Activated CD4-positive, alpha-beta T cell treated with anti-CD3 and anti-CD28 coated beads, Interleukin-2, amount 10 ng/mL, durations not matched to agents 7 days and 5 days (primary cell): ENCODE measurements at regions not wholly inside any gene's neighbourhood (a gene's known extent, or its start where the extent isn't known, plus 50 kb on each side); places are given as distances from the start of the nearest gene placed in this dataset.
"Not testable (repeated sequence)": the region's sequence is repeated elsewhere in the genome, so short reads cannot be mapped to it uniquely, and the experiment has no call there.

Source experiments
- CTCF ChIA-PET: fragments of 350-600 bp; sonication (Branson Sonifier 250); formaldehyde crosslinking; loops from one replicate; lab custom pipeline; 2021; ENCODE audit warnings: antibody characterized with exemption; lab: Charles Lee
- POLR2A ChIA-PET: fragments of 350-600 bp; sonication (Branson Sonifier 250); formaldehyde crosslinking; loops from one replicate; lab custom pipeline; 2021; ENCODE audit warnings: antibody characterized with exemption; lab: Charles Lee
- DNase-seq: peaks from one replicate; pipeline ENCODE4 v3.0.0-alpha.2; 2020
- H3K27ac Mint-ChIP-seq: one replicate; pipeline ENCODE4 v1.8.0; 2021; ENCODE audit warnings: mild to moderate bottlenecking, moderate library complexity, mixed read lengths
- H3K27me3 Mint-ChIP-seq: one replicate; pipeline ENCODE4 v1.8.0; 2021; ENCODE audit warnings: mixed read lengths
- H3K36me3 Mint-ChIP-seq: one replicate; pipeline ENCODE4 v1.8.0; 2021; ENCODE audit warnings: low read depth, mixed read lengths
- H3K4me1 Mint-ChIP-seq: one replicate; pipeline ENCODE4 v1.8.0; 2021; ENCODE audit warnings: mixed read lengths
- H3K4me3 Mint-ChIP-seq: one replicate; pipeline ENCODE4 v1.8.0; 2021; ENCODE audit warnings: mild to moderate bottlenecking, moderate library complexity, mixed read lengths
- H3K9me3 Mint-ChIP-seq: one replicate; pipeline ENCODE4 v1.8.0; 2021; ENCODE audit warnings: mixed read lengths

DNA sequence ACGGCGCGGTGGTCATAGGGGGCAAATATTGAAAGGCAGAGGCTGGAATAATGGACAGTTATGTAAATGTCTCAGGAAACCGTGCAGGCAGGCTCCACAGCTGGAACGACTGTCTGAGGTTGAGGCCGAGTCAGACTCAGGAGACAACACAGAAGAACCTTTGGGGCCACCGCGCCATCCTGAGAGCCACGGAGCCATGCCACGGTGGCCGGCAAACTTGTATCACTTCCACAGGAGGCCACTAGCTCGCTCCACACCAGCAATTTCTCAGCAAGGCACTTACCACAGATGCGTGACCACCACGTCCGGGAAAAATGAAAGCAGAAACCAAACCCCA, 156.7 kb upstream of the SALL3 start:
- Mint-ChIP-seq H3K36me3 (no peaks in the 10 kb centered on the region), H3K9me3 (no peaks in the 10 kb centered on the region)

DNA sequence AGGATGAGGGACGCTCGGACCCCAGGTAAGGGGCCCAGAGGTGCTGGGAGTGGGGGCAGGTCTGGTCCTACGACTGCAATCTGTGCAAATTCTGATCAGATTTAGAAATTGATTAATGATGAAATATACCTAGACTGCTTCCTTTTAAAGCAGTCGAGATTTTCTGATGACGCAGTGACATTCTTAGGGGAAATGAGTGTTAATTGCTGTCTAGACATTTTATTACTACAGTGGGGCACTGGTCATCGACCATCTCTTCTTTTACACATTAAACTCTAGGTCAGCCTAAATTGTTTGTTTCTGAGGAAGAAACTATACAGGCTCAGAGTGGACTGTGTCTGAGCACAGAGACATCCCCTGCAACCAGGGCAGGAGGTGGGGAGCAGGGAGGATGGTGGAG, 154.4 kb upstream of the SALL3 start:
- Mint-ChIP-seq H3K4me3 (no peak overlapping the region), H3K27ac (no peak overlapping the region), H3K36me3 (no peaks in the 10 kb centered on the region), H3K27me3 (no peaks in the 10 kb centered on the region), H3K9me3 (no peaks in the 10 kb centered on the region), H3K4me1 (no peaks in the 10 kb centered on the region)
- POLR2A ChIA-PET: no interaction called here
- no peak for DNase-seq
- CTCF ChIA-PET: no interaction called here

More for the DNA sequence above, 156.7 kb upstream of the SALL3 start:
- H3K27me3 Mint-ChIP-seq: no peaks in the 10 kb centered on the region
- H3K4me1 Mint-ChIP-seq: no peaks in the 10 kb centered on the region
- DNase-seq: no peak
- ChIA-PET POLR2A (no interaction called here), CTCF (interaction anchor here (2.0 kb wide), 1 partner anchor 10 kb away, joined by 4 read pairs; no protein-coding TSS in a partner anchor)
- no peak overlapping the region for H3K27ac Mint-ChIP-seq
- no peak overlapping the region for H3K4me3 Mint-ChIP-seq

GRCh38 chr18:78826631-78827030, 153.0 kb upstream of the SALL3 start:
- H3K27me3 Mint-ChIP-seq: no peaks in the 10 kb centered on the region
- no peak overlapping the region for H3K27ac Mint-ChIP-seq
- no peaks in the 10 kb centered on the region for H3K4me1 Mint-ChIP-seq
- H3K36me3 Mint-ChIP-seq: no peaks in the 10 kb centered on the region
- DNase-seq: no peak
- no peaks in the 10 kb centered on the region for H3K9me3 Mint-ChIP-seq
- POLR2A ChIA-PET: no interaction called here
- H3K4me3 Mint-ChIP-seq: no peak overlapping the region
- CTCF ChIA-PET: interaction anchor here (0.5 kb wide), 1 partner anchor 17 kb away, joined by 3 read pairs; no protein-coding TSS in a partner anchor

GRCh38 chr18:78827141-78827540, 152.5 kb upstream of the SALL3 start:
- POLR2A ChIA-PET: no interaction called here
- CTCF ChIA-PET: interaction anchor here (0.5 kb wide), 1 partner anchor 16 kb away, joined by 3 read pairs; no protein-coding TSS in a partner anchor
- no peaks in the 10 kb centered on the region for H3K4me1 Mint-ChIP-seq
- H3K27me3 Mint-ChIP-seq: no peaks in the 10 kb centered on the region
- no peak for DNase-seq
- no peaks in the 10 kb centered on the region for H3K9me3 Mint-ChIP-seq
- no peaks in the 10 kb centered on the region for H3K36me3 Mint-ChIP-seq
- no peak overlapping the region for H3K27ac Mint-ChIP-seq
- no peak overlapping the region for H3K4me3 Mint-ChIP-seq

DNA sequence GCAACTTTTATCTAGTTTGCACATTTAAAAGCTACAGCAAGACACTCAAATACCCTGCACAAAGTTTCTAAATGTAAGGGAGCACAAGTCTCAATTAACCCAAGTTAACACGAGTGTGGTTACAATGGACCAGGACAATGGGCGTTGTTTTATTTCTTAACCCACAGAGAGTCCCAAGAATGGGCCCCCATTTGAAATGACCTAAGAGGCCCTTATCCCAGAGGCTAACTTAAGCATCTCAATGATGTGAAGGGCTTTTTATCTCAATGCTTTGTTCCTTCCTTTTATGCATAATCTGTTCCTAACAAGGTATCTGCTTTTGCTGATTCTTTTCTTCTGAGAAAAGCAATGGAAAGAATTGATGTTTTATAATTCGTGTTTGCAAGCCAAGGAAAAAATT, 151.5 kb upstream of the SALL3 start:
- Mint-ChIP-seq H3K27me3 (no peaks in the 10 kb centered on the region), H3K36me3 (no peaks in the 10 kb centered on the region), H3K4me3 (no peak overlapping the region), H3K4me1 (no peaks in the 10 kb centered on the region), H3K9me3 (no peaks in the 10 kb centered on the region), H3K27ac (no peak overlapping the region)
- ChIA-PET POLR2A (no interaction called here), CTCF (no interaction called here)
- DNase-seq: no peak

GRCh38 chr18:78829026-78829425, 150.6 kb upstream of the SALL3 start:
- H3K36me3 Mint-ChIP-seq, H3K4me1 Mint-ChIP-seq, CTCF ChIA-PET, POLR2A ChIA-PET, DNase-seq, H3K4me3 Mint-ChIP-seq, H3K27me3 Mint-ChIP-seq, H3K27ac Mint-ChIP-seq, H3K9me3 Mint-ChIP-seq: not testable (repeated sequence)

GRCh38 chr18:78830161-78830560, 149.5 kb upstream of the SALL3 start:
- Mint-ChIP-seq H3K27me3 (peaks cover 1% of the 10 kb centered on the region), H3K4me1 (no peaks in the 10 kb centered on the region), H3K36me3 (no peaks in the 10 kb centered on the region), H3K9me3 (no peaks in the 10 kb centered on the region), H3K27ac (no peak overlapping the region), H3K4me3 (no peak overlapping the region)
- no peak for DNase-seq
- CTCF ChIA-PET: no interaction called here
- POLR2A ChIA-PET: no interaction called here

- H3K27ac Mint-ChIP-seq: no peak overlapping the region
- CTCF ChIA-PET: no interaction called here
- H3K27me3 Mint-ChIP-seq: peaks cover 1% of the 10 kb centered on the region
- peaks cover 1% of the 10 kb centered on the region for H3K9me3 Mint-ChIP-seq
- POLR2A ChIA-PET: no interaction called here
- no peaks in the 10 kb centered on the region for H3K36me3 Mint-ChIP-seq
- DNase-seq: no peak
- H3K4me1 Mint-ChIP-seq: no peaks in the 10 kb centered on the region
- H3K4me3 Mint-ChIP-seq: no peak overlapping the region
Observed at GRCh38 chr18:78830826-78831225, 148.8 kb upstream of the SALL3 start.

GRCh38 chr18:78831603-78832002, 148.0 kb upstream of the SALL3 start:
- CTCF ChIA-PET: no interaction called here
- POLR2A ChIA-PET: no interaction called here

DNA sequence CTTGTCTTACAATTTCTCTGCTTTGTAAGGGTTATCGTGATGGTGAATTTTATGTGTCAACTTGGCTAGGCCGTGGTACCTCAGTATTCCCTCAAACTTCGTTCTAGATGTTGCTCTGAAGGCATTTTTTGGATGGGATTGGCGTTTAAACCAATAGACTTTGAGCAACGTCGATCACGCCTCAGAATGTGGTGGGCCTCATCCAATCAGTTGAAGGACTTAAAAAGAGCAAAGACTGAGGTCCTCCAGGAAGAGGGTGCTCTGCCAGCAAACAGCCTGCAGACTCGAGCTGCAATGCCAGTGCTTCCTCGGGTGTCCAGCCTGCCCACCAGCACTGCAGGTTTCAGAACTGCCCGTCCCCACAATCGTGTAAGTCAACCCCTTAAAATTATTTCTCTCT, 145.8 kb upstream of the SALL3 start:
- no peak for DNase-seq
- POLR2A ChIA-PET: no interaction called here
- Mint-ChIP-seq H3K27me3 (peaks cover 1% of the 10 kb centered on the region), H3K4me1 (no peaks in the 10 kb centered on the region), H3K9me3 (peaks cover 5% of the 10 kb centered on the region), H3K27ac (no peak overlapping the region), H3K36me3 (no peaks in the 10 kb centered on the region), H3K4me3 (no peak overlapping the region)
- CTCF ChIA-PET: no interaction called here

More at GRCh38 chr18:78831603-78832002, 148.0 kb upstream of the SALL3 start:
- Mint-ChIP-seq H3K9me3 (peaks cover 2% of the 10 kb centered on the region), H3K4me3 (no peak overlapping the region), H3K27ac (no peak overlapping the region), H3K4me1 (no peaks in the 10 kb centered on the region), H3K36me3 (no peaks in the 10 kb centered on the region), H3K27me3 (peaks cover 1% of the 10 kb centered on the region)
- no peak for DNase-seq

- H3K4me1 Mint-ChIP-seq: no peaks in the 10 kb centered on the region
Observed at GRCh38 chr18:78836838-78837237, 142.8 kb upstream of the SALL3 start.

GRCh38 chr18:78837754-78838153, 141.9 kb upstream of the SALL3 start:
- H3K27me3 Mint-ChIP-seq: peaks cover 1% of the 10 kb centered on the region
- CTCF ChIA-PET: no interaction called here
- peaks cover 22% of the 10 kb centered on the region for H3K9me3 Mint-ChIP-seq

More at GRCh38 chr18:78836838-78837237, 142.8 kb upstream of the SALL3 start:
- ChIA-PET CTCF (no interaction called here), POLR2A (no interaction called here)
- Mint-ChIP-seq H3K4me3 (no peak overlapping the region), H3K27me3 (peaks cover 1% of the 10 kb centered on the region), H3K9me3 (peaks cover 20% of the 10 kb centered on the region), H3K27ac (no peak overlapping the region), H3K36me3 (no peaks in the 10 kb centered on the region)
- DNase-seq: no peak

DNA sequence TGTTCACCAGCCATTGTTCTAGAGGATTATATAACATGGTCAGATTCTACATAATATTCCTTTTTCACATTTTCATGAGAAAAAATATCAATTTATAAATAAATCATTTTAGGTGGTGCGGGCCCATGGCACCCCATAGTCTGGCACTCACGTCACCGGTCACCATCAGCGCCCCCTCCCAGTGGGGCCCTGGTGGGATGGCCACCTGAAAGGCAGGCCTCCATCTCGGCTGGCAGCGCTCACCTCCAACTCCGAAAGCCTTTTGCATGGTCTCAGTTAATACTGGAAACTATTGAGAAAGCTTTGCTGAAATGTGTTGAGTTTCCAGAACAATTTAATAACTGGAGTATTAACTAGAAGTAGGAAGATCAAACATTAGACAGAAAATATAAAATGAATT, 141.4 kb upstream of the SALL3 start:
- H3K36me3 Mint-ChIP-seq: no peaks in the 10 kb centered on the region
- H3K27ac Mint-ChIP-seq: no peak overlapping the region
- H3K27me3 Mint-ChIP-seq: peaks cover 1% of the 10 kb centered on the region
- ChIA-PET POLR2A (no interaction called here), CTCF (no interaction called here)
- no peak for DNase-seq
- peaks cover 22% of the 10 kb centered on the region for H3K9me3 Mint-ChIP-seq
- H3K4me1 Mint-ChIP-seq: no peaks in the 10 kb centered on the region
- no peak overlapping the region for H3K4me3 Mint-ChIP-seq

More at GRCh38 chr18:78837754-78838153, 141.9 kb upstream of the SALL3 start:
- no peak for DNase-seq
- POLR2A ChIA-PET: no interaction called here
- Mint-ChIP-seq H3K27ac (no peak overlapping the region), H3K4me1 (no peaks in the 10 kb centered on the region), H3K36me3 (no peaks in the 10 kb centered on the region), H3K4me3 (no peak overlapping the region)

DNA sequence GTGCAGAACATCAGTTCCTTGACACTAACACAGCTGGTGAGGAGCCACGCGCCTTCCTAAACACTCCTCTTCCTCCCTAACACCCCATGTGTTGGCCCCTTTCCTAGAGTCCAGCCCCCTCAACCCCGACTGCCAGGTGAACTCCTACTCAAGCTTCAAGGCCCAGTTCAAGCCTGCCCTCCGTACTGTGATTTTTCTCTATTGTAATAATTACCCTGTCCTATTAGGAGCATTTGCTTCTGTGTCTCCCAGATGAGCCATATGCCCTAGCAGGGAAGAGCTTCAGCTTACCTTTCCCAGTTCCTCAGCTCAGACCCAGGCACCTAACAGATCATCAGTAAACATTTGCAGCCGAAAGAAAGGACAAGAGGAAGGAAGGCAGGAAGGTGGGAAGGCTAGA, 130.6 kb upstream of the SALL3 start:
- Mint-ChIP-seq H3K27ac (no peak overlapping the region), H3K27me3 (peaks cover 4% of the 10 kb centered on the region), H3K9me3 (peaks cover 13% of the 10 kb centered on the region), H3K4me3 (no peak overlapping the region), H3K4me1 (no peaks in the 10 kb centered on the region), H3K36me3 (no peaks in the 10 kb centered on the region)
- POLR2A ChIA-PET: no interaction called here
- DNase-seq: no peak
- CTCF ChIA-PET: interaction anchor here (0.7 kb wide), 1 partner anchor 77 kb away, joined by 3 read pairs; no protein-coding TSS in a partner anchor
